Smooth muscle cell (in vitro differentiated cells): ENCODE measurements at regions not wholly inside any gene's neighbourhood (a gene's known extent, or its start where the extent isn't known, plus 50 kb on each side); places are given as distances from the start of the nearest gene placed in this dataset.
A peak's percentile ranks its signal among the peaks of the same experiment; 100 is the strongest.

Experiments
- DNase-seq: peaks from one replicate; lab custom pipeline; 2025; ENCODE audit not compliant: unreplicated experiment; lab: John Stamatoyannopoulos, UW
- H2AFZ ChIP-seq: fragments of 200-600 bp; sonication (generic); 2 replicates; pipeline ENCODE4 v1.6.0; 2016; ENCODE audit warnings: antibody characterized with exemption, low read depth, mild to moderate bottlenecking
- H3F3A ChIP-seq: fragments of 200-600 bp; sonication (generic); 2 replicates; pipeline ENCODE4 v1.6.0; 2017; ENCODE audit warnings: antibody characterized with exemption, low read depth
- H3K27ac ChIP-seq: fragments of 200-600 bp; sonication (generic); 2 replicates; pipeline ENCODE4 v1.5.1; 2016; ENCODE audit warnings: low read depth, mild to moderate bottlenecking
- H3K27me3 ChIP-seq: fragments of 200-600 bp; sonication (generic); 2 replicates; pipeline ENCODE4 v1.6.1; 2016; ENCODE audit warnings: low read depth, mild to moderate bottlenecking
- H3K36me3 ChIP-seq: fragments of 200-600 bp; sonication (generic); 2 replicates; pipeline ENCODE4 v1.5.1; 2016; ENCODE audit warnings: low read depth
- H3K4me1 ChIP-seq: fragments of 200-600 bp; sonication (generic); 2 replicates; pipeline ENCODE4 v1.5.1; 2016; ENCODE audit warnings: low read depth
- H3K4me2 ChIP-seq: fragments of 200-600 bp; sonication (generic); 2 replicates; pipeline ENCODE4 v1.6.0; 2016; ENCODE audit warnings: mild to moderate bottlenecking
- H3K4me3 ChIP-seq: fragments of 200-600 bp; sonication (generic); 2 replicates; pipeline ENCODE4 v1.5.1; 2016; ENCODE audit warnings: mild to moderate bottlenecking
- H3K79me2 ChIP-seq: fragments of 200-600 bp; sonication (generic); 2 replicates; pipeline ENCODE4 v1.6.0; 2016; ENCODE audit warnings: low read depth, mild to moderate bottlenecking
- H3K9ac ChIP-seq: fragments of 200-600 bp; sonication (generic); 2 replicates; pipeline ENCODE4 v1.6.0; 2016; ENCODE audit warnings: low read depth
- H3K9me3 ChIP-seq: fragments of 200-600 bp; sonication (generic); replicated peaks from 2 replicates; pipeline ENCODE4 v1.5.1; 2016; ENCODE audit warnings: low read depth
- H4K20me1 ChIP-seq: fragments of 200-600 bp; sonication (generic); 2 replicates; pipeline ENCODE4 v1.6.0; 2016; ENCODE audit warnings: low read depth
- WGBS: methylation state at CpG from one replicate; pipeline ENCODE4 v1.1.7; 2016; ENCODE audit warnings: low lambda C conversion rate; 5-methylcytosine and 5-hydroxymethylcytosine counted together
- TF ChIP-seq, protein P1 (sequence below): fragments of 200-600 bp; sonication (generic); IDR thresholded peaks from 2 replicates; pipeline ENCODE4 v1.5.1; 2017; ENCODE audit warnings: borderline replicate concordance, mild to moderate bottlenecking, antibody characterized with exemption; ENCODE audit not compliant: insufficient read depth, poor library complexity, severe bottlenecking

GRCh38 chr7:137082391-137082790 lies 213.9 kb downstream of the CHRM2 start:
- Histone ChIP-seq H3K4me2 (peak overlapping the region; percentile 30), H3K36me3 (no peaks in the 10 kb centered on the region), H3K27ac (peak overlapping the region; percentile 20), H3K9me3 (no peaks in the 10 kb centered on the region), H3K4me1 (no peaks in the 10 kb centered on the region), H3F3A (peaks cover 3% of the 10 kb centered on the region), H2AFZ (no peak overlapping the region), H4K20me1 (no peaks in the 10 kb centered on the region), H3K79me2 (no peaks in the 10 kb centered on the region), H3K4me3 (no peak overlapping the region), H3K9ac (no peak overlapping the region), H3K27me3 (no peaks in the 10 kb centered on the region)
- TF ChIP-seq, protein P1, sequence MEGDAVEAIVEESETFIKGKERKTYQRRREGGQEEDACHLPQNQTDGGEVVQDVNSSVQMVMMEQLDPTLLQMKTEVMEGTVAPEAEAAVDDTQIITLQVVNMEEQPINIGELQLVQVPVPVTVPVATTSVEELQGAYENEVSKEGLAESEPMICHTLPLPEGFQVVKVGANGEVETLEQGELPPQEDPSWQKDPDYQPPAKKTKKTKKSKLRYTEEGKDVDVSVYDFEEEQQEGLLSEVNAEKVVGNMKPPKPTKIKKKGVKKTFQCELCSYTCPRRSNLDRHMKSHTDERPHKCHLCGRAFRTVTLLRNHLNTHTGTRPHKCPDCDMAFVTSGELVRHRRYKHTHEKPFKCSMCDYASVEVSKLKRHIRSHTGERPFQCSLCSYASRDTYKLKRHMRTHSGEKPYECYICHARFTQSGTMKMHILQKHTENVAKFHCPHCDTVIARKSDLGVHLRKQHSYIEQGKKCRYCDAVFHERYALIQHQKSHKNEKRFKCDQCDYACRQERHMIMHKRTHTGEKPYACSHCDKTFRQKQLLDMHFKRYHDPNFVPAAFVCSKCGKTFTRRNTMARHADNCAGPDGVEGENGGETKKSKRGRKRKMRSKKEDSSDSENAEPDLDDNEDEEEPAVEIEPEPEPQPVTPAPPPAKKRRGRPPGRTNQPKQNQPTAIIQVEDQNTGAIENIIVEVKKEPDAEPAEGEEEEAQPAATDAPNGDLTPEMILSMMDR = no peak
- no peak for DNase-seq

GRCh38 chr7:137081321-137082093 lies 213.1 kb downstream of the CHRM2 start:
- Histone ChIP-seq H2AFZ (no peak overlapping the region), H3K27me3 (no peaks in the 10 kb centered on the region), H3K9me3 (no peaks in the 10 kb centered on the region), H3F3A (peaks cover 3% of the 10 kb centered on the region), H3K79me2 (no peaks in the 10 kb centered on the region), H3K36me3 (no peaks in the 10 kb centered on the region), H3K9ac (no peak overlapping the region), H3K4me3 (no peak overlapping the region), H3K27ac (peak overlapping the region; percentile 20), H3K4me2 (peak overlapping the region; percentile 30), H4K20me1 (no peaks in the 10 kb centered on the region), H3K4me1 (no peaks in the 10 kb centered on the region)
- TF ChIP-seq, protein P1 = no peak
- DNase-seq = no peak
- WGBS = 29% methylated on average over 2 of the region's 2 CpGs

DNA sequence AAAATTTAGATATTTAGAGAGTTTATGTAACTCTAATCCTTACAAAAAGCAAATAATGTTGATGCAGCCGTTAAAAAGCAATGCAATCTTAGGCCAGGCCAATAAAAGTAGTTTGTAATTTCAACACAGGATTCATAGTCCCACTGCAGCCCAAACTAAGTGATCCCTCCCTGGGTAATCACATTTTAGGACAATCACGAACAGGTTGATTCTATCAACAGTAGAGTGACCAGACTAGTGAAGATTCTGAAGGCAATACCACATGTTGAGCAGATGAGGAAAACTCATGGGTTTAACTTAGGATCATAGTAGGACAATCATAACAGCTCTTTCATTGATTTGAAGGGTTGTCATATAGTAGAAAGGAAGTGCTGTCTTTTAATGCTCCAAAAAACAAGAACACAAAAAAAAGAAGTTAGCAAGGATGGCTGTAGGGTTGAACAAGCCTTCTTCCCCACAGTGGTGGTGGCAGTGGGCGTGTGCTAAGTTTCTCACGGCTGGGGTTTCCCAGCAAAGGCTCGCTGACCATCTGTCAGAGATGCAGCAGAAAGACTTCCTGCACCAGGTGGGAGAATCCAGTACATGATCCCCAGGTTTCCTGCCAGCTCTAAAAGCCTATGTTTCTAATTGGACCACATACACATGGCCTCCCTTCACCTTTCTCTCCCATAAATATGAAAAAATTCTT lies 212.2 kb downstream of the CHRM2 start:
- H3K79me2 ChIP-seq = no peaks in the 10 kb centered on the region
- no peaks in the 10 kb centered on the region for H3K27me3 ChIP-seq
- no peak overlapping the region for H3K4me3 ChIP-seq
- 56% methylated on average over 5 of the region's 5 CpGs for WGBS
- H3K9ac ChIP-seq = no peak overlapping the region
- H4K20me1 ChIP-seq = no peaks in the 10 kb centered on the region
- peak overlapping the region; percentile 20 for H3K27ac ChIP-seq
- TF ChIP-seq, protein P1 = no peak
- H2AFZ ChIP-seq = no peak overlapping the region
- H3K9me3 ChIP-seq = no peaks in the 10 kb centered on the region
- H3K36me3 ChIP-seq = no peaks in the 10 kb centered on the region
- no peak for DNase-seq
- peak overlapping the region; percentile 23 for H3K4me2 ChIP-seq
- peaks cover 3% of the 10 kb centered on the region for H3F3A ChIP-seq
- H3K4me1 ChIP-seq = no peaks in the 10 kb centered on the region

- Histone ChIP-seq H4K20me1 (no peaks in the 10 kb centered on the region), H3F3A (no peaks in the 10 kb centered on the region), H3K79me2 (no peaks in the 10 kb centered on the region), H3K27me3 (no peaks in the 10 kb centered on the region), H2AFZ (no peak overlapping the region), H3K4me2 (no peak overlapping the region), H3K36me3 (no peaks in the 10 kb centered on the region), H3K4me1 (no peaks in the 10 kb centered on the region), H3K27ac (no peak overlapping the region), H3K9ac (no peak overlapping the region), H3K9me3 (no peaks in the 10 kb centered on the region), H3K4me3 (no peak overlapping the region)
- DNase-seq = no peak
- WGBS = 86% methylated on average over 2 of the region's 2 CpGs
- TF ChIP-seq, protein P1 = no peak
Observed at GRCh38 chr7:137078781-137079180, 210.3 kb downstream of the CHRM2 start.
